PFSK-1 (cell line): ENCODE measurements at regions not wholly inside any gene's neighbourhood (a gene's known extent, or its start where the extent isn't known, plus 50 kb on each side); places are given as distances from the start of the nearest gene placed in this dataset.

Experiments
- FOXP2 ChIP-seq: optimal IDR thresholded peaks from 2 replicates; pipeline ENCODE3; 2011; ENCODE audit warnings: borderline replicate concordance, control low read depth, inconsistent platforms; ENCODE audit not compliant: insufficient read depth; ENCODE audit errors: extremely low read length, extremely low read depth
- POLR2AphosphoS5 ChIP-seq: IDR thresholded peaks from 2 replicates; pipeline ENCODE4 v1.6.1; 2012; ENCODE audit warnings: low read depth, mild to moderate bottlenecking, control low read depth, low read length, moderate library complexity
- REST ChIP-seq, 2 experiments: IDR thresholded peaks; 2 replicates each; pipeline versions ENCODE4 v1.6.1 to v1.8.0; 2011 to 2012; ENCODE audit warnings: low read depth in 2 of 2, low read length in 2 of 2, control low read depth in 1 of 2, inconsistent platforms in 1 of 2, mild to moderate bottlenecking in 1 of 2, moderate library complexity in 1 of 2; ENCODE audit not compliant: insufficient read depth in 1 of 2
- SIN3A ChIP-seq: IDR thresholded peaks from 2 replicates; pipeline ENCODE4 v1.6.1; 2012; ENCODE audit warnings: mild to moderate bottlenecking, low read length, moderate library complexity, borderline replicate concordance; ENCODE audit not compliant: insufficient read depth
- TAF1 ChIP-seq: IDR thresholded peaks from 2 replicates; pipeline ENCODE4 v1.6.1; 2012; ENCODE audit warnings: low read length, control low read depth, borderline replicate concordance; ENCODE audit not compliant: insufficient read depth

- TF ChIP-seq FOXP2 (no peak), REST (IDR thresholded peaks at IDR 0.05; ENCODE audit: insufficient read depth in 1 of 2, low read depth in 2 of 2, low read length in 2 of 2) (no peak), POLR2AphosphoS5 (no peak), TAF1 (no peak), SIN3A (no peak)
These were observed 716.5 kb upstream of the RAB6C start for GRCh38 chr2:129262934-129263333.

DNA sequence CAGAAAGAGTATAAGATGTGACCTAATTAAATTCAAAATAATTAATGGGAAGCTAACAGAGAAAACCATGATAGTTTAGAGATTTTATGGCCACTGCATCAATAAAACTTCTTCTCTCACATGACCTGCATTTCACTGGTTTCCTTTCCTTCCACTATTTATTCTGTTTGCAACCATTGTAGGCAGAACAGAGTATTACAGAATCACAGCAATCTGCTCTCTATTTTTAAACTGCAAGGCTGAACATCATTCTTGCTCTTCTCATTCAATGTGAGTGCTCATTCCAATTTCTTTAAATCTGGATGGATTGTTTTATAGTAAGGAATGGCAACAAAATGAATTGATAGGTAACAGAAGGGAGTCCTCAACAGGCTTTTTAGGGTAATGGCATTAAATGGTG is 715.5 kb upstream of the RAB6C start:
- TF ChIP-seq REST (IDR thresholded peaks at IDR 0.05; ENCODE audit: insufficient read depth in 1 of 2, low read depth in 2 of 2, low read length in 2 of 2): no peak
- TF ChIP-seq SIN3A: no peak
- no peak for TF ChIP-seq TAF1
- TF ChIP-seq FOXP2: no peak
- no peak for TF ChIP-seq POLR2AphosphoS5

GRCh38 chr2:129267559-129267958 is 711.9 kb upstream of the RAB6C start:
- TF ChIP-seq SIN3A (no peak), TAF1 (no peak), FOXP2 (no peak), REST (IDR thresholded peaks at IDR 0.05; ENCODE audit: insufficient read depth in 1 of 2, low read depth in 2 of 2, low read length in 2 of 2) (no peak), POLR2AphosphoS5 (no peak)

DNA sequence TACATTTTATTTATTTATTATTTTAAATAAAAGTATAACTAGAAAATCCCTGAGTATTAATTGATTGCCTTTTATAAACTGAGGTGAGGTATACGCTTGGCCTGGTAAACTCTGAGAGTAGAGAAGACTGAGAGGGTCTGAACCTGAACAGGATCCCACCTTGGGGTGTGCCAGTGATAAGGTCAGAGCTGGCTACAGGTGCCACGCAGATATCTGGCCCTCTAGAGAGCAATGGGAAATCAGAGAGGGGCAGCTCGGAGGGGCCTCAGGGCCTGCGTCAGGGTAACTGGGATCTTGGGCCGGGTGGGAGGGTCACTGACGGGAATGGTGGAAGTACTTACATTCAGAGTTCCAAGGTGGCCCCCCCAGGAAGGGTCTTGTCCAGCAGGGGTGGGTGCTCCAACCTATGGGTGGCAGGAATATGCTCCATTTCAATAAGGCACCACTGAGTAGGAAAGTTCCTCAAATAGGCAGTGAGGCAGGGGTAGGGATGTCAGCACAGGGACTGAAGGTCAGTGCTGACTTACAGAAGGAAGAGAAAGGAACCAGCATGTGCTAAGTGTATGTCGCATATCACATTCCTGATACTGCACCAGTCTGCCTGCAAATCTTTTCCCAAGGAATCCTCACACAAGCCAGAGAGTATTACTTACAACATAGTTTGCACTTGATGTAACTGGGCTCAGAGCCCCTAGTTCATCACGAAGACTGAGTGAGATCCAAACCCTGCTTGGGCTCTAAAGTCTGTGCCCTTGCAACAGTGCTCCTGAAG is 706.0 kb upstream of the RAB6C start:
- TF ChIP-seq REST (IDR thresholded peaks at IDR 0.05; ENCODE audit: insufficient read depth in 1 of 2, low read depth in 2 of 2, low read length in 2 of 2) (no peak), TAF1 (no peak), SIN3A (no peak), POLR2AphosphoS5 (no peak), FOXP2 (no peak)

DNA sequence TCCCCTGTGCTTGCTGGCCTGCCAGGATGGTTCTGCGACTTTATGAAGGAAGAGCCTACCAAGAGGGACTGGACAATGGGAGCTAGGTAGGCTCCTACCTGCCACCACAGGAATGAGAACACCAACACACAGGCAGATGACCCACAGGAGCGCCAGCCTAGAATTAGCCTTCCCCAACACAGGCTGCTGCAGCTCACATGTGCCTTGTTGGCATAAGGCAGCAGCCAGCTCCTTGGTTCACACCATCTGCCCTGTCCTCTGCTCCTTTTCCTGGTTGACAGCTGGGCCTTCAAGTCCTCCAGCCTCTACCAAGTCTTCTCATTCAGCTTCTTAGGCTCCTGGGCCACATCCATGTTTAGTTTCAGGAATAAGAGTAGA is 705.4 kb upstream of the RAB6C start:
- TF ChIP-seq REST (IDR thresholded peaks at IDR 0.05; ENCODE audit: insufficient read depth in 1 of 2, low read depth in 2 of 2, low read length in 2 of 2): no peak
- no peak for TF ChIP-seq POLR2AphosphoS5
